Vagina (tissue), 2 donors: ENCODE measurements at regions not wholly inside any gene's neighbourhood (a gene's known extent, or its start where the extent isn't known, plus 50 kb on each side); places are given as distances from the start of the nearest gene placed in this dataset.

Experiments
- DNase-seq, 2 donors: peaks; one replicate each; pipeline ENCODE4 v3.0.0-alpha.2; 2017; ENCODE audit errors: extremely low spot score in 2 of 2
- H3K27ac ChIP-seq: fragments of 200-600 bp; sonication (generic); one replicate; pipeline ENCODE4 v1.5.1; 2019
- H3K27me3 ChIP-seq: fragments of 200-600 bp; sonication (generic); one replicate; pipeline ENCODE4 v1.5.1; 2019
- H3K36me3 ChIP-seq, 2 donors: fragments of 200-600 bp; sonication (generic); one replicate each; pipeline ENCODE4 v1.5.1; 2017 to 2019
- H3K4me1 ChIP-seq: fragments of 200-600 bp; sonication (generic); one replicate; pipeline ENCODE4 v1.5.1; 2019
- H3K4me3 ChIP-seq, 2 donors: fragments of 200-600 bp; sonication (generic); 1 replicate in 1 of 2; 2 replicates in 1 of 2; pipeline ENCODE4 v1.5.1; 2016 to 2019
- H3K9me3 ChIP-seq: fragments of 200-600 bp; sonication (generic); one replicate; pipeline ENCODE4 v1.5.1; 2019
- CTCF ChIP-seq, 3 experiments: fragments of 450-650 bp in 2 of 3; fragments of 200-600 bp in 1 of 3; sonication (generic) in 1 of 3; IDR thresholded peaks; one replicate each; pipeline ENCODE4 v1.5.1; 2017 to 2019; ENCODE audit warnings: antibody characterized with exemption in 3 of 3, mild to moderate bottlenecking in 2 of 3, moderate library complexity in 2 of 3
- POLR2A ChIP-seq, 2 donors: fragments of 450-650 bp; IDR thresholded peaks; one replicate each; pipeline ENCODE4 v1.6.1; 2017; ENCODE audit warnings: antibody characterized with exemption in 2 of 2, mild to moderate bottlenecking in 2 of 2, moderate library complexity in 2 of 2
- POLR2AphosphoS5 ChIP-seq, 2 donors: sonication (generic); formaldehyde crosslinking; IDR thresholded peaks; one replicate each; pipeline ENCODE4 v1.9.0; 2017; ENCODE audit warnings: antibody characterized with exemption in 2 of 2, mild to moderate bottlenecking in 2 of 2, low read depth in 1 of 2; ENCODE audit not compliant: insufficient read depth in 1 of 2
- intact Hi-C: fragments of 100-400 bp; cut with DNase I; formaldehyde crosslinking; loops from one replicate; pipeline ENCODE4 v1.15.1; 2023

DNA sequence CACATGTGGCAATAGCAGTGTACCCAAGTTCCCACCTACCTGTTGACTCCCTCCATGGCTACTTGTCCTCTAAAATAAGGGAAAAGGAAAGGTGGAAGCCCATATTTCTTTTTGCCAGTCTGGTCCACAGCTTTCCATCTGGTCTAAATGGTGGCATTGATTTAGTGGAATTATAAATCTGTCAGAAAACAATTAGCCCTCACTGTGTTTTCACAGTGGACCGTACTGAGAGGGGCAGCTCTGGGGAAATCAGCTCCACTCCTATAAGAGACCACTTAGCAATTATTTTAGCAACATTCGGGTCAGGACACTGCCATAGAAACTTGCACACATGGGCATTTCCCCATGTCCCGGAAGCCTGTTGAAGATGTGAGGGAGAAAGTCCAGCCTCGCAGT, 653.4 kb upstream of the MARCKS start:
- H3K4me3 ChIP-seq: no peak overlapping the region
- intact Hi-C loops: no loop called here
- no peaks in the 10 kb centered on the region for H3K9me3 ChIP-seq
- no peak for TF ChIP-seq POLR2AphosphoS5 (IDR thresholded peaks at IDR 0.05; ENCODE audit: insufficient read depth in 1 of 2, low read depth in 1 of 2)
- no peaks in the 10 kb centered on the region for H3K36me3 ChIP-seq
- no peak overlapping the region for H3K27ac ChIP-seq
- DNase-seq: no peak
- H3K27me3 ChIP-seq: no peaks in the 10 kb centered on the region
- no peaks in the 10 kb centered on the region for H3K4me1 ChIP-seq

DNA sequence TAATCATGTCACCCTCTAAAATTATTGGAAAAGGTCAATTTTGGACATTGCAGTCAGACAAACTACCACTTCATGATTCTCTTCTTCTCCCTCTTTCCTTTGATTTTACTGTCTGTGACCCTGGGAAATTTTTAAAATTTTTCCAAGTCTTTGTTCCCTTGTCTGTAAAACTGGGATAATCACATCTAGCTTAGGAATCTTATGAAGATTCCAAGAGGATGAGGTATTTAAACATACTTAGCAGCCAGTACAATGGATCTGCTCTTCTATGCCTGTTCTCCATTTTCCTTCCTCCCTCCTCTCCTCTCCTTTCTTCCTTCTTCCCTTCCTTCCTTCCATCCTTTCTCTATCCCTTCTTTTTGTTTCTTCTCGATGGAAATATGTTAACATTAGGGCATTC, 651.6 kb upstream of the MARCKS start:
- Histone ChIP-seq H3K4me1 (no peaks in the 10 kb centered on the region), H3K36me3 (no peaks in the 10 kb centered on the region), H3K27me3 (no peaks in the 10 kb centered on the region), H3K27ac (no peak overlapping the region), H3K4me3 (no peak overlapping the region), H3K9me3 (no peaks in the 10 kb centered on the region)
- TF ChIP-seq POLR2A (IDR thresholded peaks at IDR 0.05): no peak
- TF ChIP-seq CTCF (IDR thresholded peaks at IDR 0.05): no peak
- no peak for TF ChIP-seq POLR2AphosphoS5 (IDR thresholded peaks at IDR 0.05; ENCODE audit: insufficient read depth in 1 of 2, low read depth in 1 of 2)
- DNase-seq: no peak
- intact Hi-C loops: no loop called here

- DNase-seq: no peak
- no peaks in the 10 kb centered on the region for H3K9me3 ChIP-seq
- TF ChIP-seq CTCF (IDR thresholded peaks at IDR 0.05): no peak
- TF ChIP-seq POLR2AphosphoS5 (IDR thresholded peaks at IDR 0.05; ENCODE audit: insufficient read depth in 1 of 2, low read depth in 1 of 2): no peak
- no peak for TF ChIP-seq POLR2A (IDR thresholded peaks at IDR 0.05)
- H3K36me3 ChIP-seq: no peaks in the 10 kb centered on the region
- intact Hi-C loops: no loop called here
- no peaks in the 10 kb centered on the region for H3K4me1 ChIP-seq
- no peak overlapping the region for H3K4me3 ChIP-seq
- H3K27me3 ChIP-seq: no peaks in the 10 kb centered on the region
- H3K27ac ChIP-seq: no peak overlapping the region
These were observed 648.4 kb upstream of the MARCKS start for GRCh38 chr6:113208726-113209125.

DNA sequence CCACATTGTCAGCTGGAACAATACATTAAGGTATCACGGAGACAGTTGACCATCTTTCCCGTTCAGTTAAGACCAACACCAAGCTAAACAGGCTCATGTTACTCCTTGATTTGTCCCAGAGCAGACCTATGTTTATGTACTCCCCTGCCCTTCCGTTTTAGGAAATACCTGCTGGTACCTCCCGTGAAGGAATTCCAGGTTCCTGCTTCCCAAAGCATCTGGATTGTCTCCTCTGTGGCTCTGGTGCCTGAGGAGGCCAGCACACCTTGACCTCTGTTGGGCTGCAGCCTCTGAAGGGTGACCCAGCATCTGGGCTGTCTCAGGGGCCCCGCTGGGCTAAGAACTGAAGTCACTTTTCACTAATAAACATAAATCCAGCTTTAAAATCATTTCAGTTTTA, 647.8 kb upstream of the MARCKS start:
- H3K4me1 ChIP-seq: no peaks in the 10 kb centered on the region
- H3K9me3 ChIP-seq: no peaks in the 10 kb centered on the region
- intact Hi-C loops: no loop called here
- DNase-seq: no peak
- H3K27ac ChIP-seq: no peak overlapping the region
- no peaks in the 10 kb centered on the region for H3K36me3 ChIP-seq
- no peaks in the 10 kb centered on the region for H3K27me3 ChIP-seq
- TF ChIP-seq CTCF (IDR thresholded peaks at IDR 0.05) (no peak), POLR2AphosphoS5 (IDR thresholded peaks at IDR 0.05; ENCODE audit: insufficient read depth in 1 of 2, low read depth in 1 of 2) (no peak), POLR2A (IDR thresholded peaks at IDR 0.05) (no peak)
- H3K4me3 ChIP-seq: no peak overlapping the region

DNA sequence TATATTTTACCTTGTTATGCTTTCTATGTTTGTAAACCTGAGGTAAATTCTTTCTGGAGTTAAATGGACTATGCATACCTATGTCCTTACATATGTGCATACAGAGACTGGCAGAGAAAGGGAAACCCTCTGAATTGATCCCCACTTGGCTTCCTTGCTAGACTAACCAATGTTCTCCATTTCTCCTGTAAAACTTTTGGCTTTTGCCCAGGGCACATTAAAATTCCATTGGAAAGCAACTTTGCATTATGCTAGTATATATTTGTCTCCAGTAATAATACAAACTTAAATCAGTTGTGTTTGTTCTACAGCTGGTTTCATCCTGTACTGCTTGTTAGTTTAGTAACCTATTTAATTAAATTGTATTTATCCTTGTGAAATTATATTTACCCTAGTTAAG, 646.0 kb upstream of the MARCKS start:
- intact Hi-C loops: no loop called here
- TF ChIP-seq CTCF (IDR thresholded peaks at IDR 0.05): no peak
- TF ChIP-seq POLR2AphosphoS5 (IDR thresholded peaks at IDR 0.05; ENCODE audit: insufficient read depth in 1 of 2, low read depth in 1 of 2): no peak
- TF ChIP-seq POLR2A (IDR thresholded peaks at IDR 0.05): no peak
- H3K4me3 ChIP-seq: no peak overlapping the region
- DNase-seq: no peak
- no peaks in the 10 kb centered on the region for H3K36me3 ChIP-seq
- no peaks in the 10 kb centered on the region for H3K9me3 ChIP-seq
- H3K27ac ChIP-seq: no peak overlapping the region
- H3K27me3 ChIP-seq: no peaks in the 10 kb centered on the region
- no peaks in the 10 kb centered on the region for H3K4me1 ChIP-seq

- no peak overlapping the region for H3K27ac ChIP-seq
- H3K4me1 ChIP-seq: no peaks in the 10 kb centered on the region
- H3K27me3 ChIP-seq: no peaks in the 10 kb centered on the region
- intact Hi-C loops: no loop called here
- no peaks in the 10 kb centered on the region for H3K9me3 ChIP-seq
- H3K4me3 ChIP-seq: no peak overlapping the region
- TF ChIP-seq POLR2AphosphoS5 (IDR thresholded peaks at IDR 0.05; ENCODE audit: insufficient read depth in 1 of 2, low read depth in 1 of 2): no peak
- TF ChIP-seq CTCF (IDR thresholded peaks at IDR 0.05): no peak
- TF ChIP-seq POLR2A (IDR thresholded peaks at IDR 0.05): no peak
- H3K36me3 ChIP-seq: no peaks in the 10 kb centered on the region
- DNase-seq: no peak
These were observed 637.4 kb upstream of the MARCKS start for GRCh38 chr6:113219783-113220182.
